ENCODE measurements at regions not wholly inside any gene's neighbourhood (a gene's known extent, or its start where the extent isn't known, plus 50 kb on each side); places are given as distances from the start of the nearest gene placed in this dataset.

DNA sequence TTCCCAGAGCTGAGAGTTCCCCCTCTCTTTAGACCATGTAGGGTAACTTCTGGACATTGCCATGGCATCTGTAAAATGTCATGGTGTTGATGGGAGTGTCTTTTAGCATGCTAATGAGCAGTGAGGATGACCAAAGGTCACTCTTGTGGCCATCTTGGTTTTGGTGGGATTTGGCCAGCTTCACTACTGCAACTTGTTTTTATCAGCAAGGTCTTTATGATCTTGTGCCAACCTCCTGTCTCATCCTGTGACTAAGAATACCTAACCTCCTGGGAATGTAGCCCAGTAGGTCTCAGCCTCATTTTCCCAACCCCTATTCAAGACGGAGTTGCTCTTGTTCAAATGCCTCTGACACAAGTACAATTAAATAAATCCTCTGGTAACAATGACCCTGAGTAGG lies 244.4 kb downstream of the NEDD1 start:
- TF ChIP-seq CTCF (IDR thresholded peaks at IDR 0.05; ENCODE audit: low read length) (no peak), EZH2 (optimal IDR thresholded peaks at IDR 0.05; ENCODE audit: low read depth, low read length) (no peak), EZH2phosphoT487 (IDR thresholded peaks at IDR 0.05; ENCODE audit: low read length) (no peak)

All from MM.1S (cell line).